Endothelial cell of umbilical vein (primary cell): ENCODE measurements at regions not wholly inside any gene's neighbourhood (a gene's known extent, or its start where the extent isn't known, plus 50 kb on each side); places are given as distances from the start of the nearest gene placed in this dataset.

Source experiments
- BruUV-seq: library from RNA; stranded (reverse); fragments of 400-500 nt; replicated peaks from 2 replicates; lab custom pipeline; 2021; lab: Mats Ljungman, UMichigan
- CTCF ChIA-PET: fragments of 300-600, 350-600 bp; sonication (Branson Sonifier 250); formaldehyde crosslinking; loops from one replicate; lab custom pipeline; 2021; ENCODE audit warnings: antibody characterized with exemption, inconsistent platforms; lab: Charles Lee
- POLR2A ChIA-PET: fragments of 300-600, 350-600 bp; sonication (Branson Sonifier 250); formaldehyde crosslinking; loops from one replicate; lab custom pipeline; 2021; ENCODE audit warnings: antibody characterized with exemption, inconsistent platforms; lab: Charles Lee
- DNase-seq: peaks from one replicate; pipeline ENCODE4 v3.0.0-alpha.2; 2011; ENCODE audit warnings: low read depth, low spot score
- FAIRE-seq: peaks from 2 replicates; lab custom pipeline; 2011; peaks lifted over from hg19 to GRCh38; lab: Jason Lieb, UNC
- H2AFZ ChIP-seq: 2 replicates; pipeline ENCODE4 v1.6.0; 2012; ENCODE audit warnings: low read depth, low read length, control low read depth, inconsistent platforms
- H3K27ac ChIP-seq: 2 replicates; pipeline ENCODE4 v1.5.1; 2011; ENCODE audit warnings: low read depth, mild to moderate bottlenecking, control low read depth, low read length, moderate library complexity; ENCODE audit not compliant: insufficient read depth
- H3K27me3 ChIP-seq, 2 experiments: 2 replicates each; pipeline versions ENCODE4 v1.6.0 to v1.6.1; 2011; ENCODE audit warnings: low read length in 2 of 2, mixed read lengths in 1 of 2; ENCODE audit not compliant: control insufficient read depth in 2 of 2, insufficient read depth in 2 of 2
- H3K36me3 ChIP-seq, 2 experiments: 2 replicates in 1 of 2; 3 replicates in 1 of 2; pipeline ENCODE4 v1.5.1; 2011; ENCODE audit warnings: low read length in 2 of 2, mild to moderate bottlenecking in 1 of 2, moderate library complexity in 1 of 2; ENCODE audit not compliant: control insufficient read depth in 2 of 2, insufficient read depth in 2 of 2; ENCODE audit errors: extremely low read depth in 1 of 2
- H3K4me1 ChIP-seq: 3 replicates; pipeline ENCODE4 v1.5.1; 2011; ENCODE audit warnings: mild to moderate bottlenecking, low read length; ENCODE audit not compliant: control insufficient read depth, insufficient read depth; ENCODE audit errors: extremely low read depth
- H3K4me2 ChIP-seq: 2 replicates; pipeline ENCODE4 v1.6.1; 2011; ENCODE audit warnings: low read length, control low read depth, mixed read lengths; ENCODE audit not compliant: insufficient read depth
- H3K4me3 ChIP-seq, 3 experiments: fragments of 200-600 bp in 1 of 3; sonication (generic), shearing (Covaris generic) in 1 of 3; replicated peaks in 1 of 3; 2 replicates each; pipeline ENCODE4 v1.5.1; 2011 to 2016; ENCODE audit warnings: control low read depth in 3 of 3, low read length in 3 of 3, mild to moderate bottlenecking in 2 of 3, inconsistent platforms in 1 of 3, low read depth in 1 of 3, moderate library complexity in 1 of 3; ENCODE audit not compliant: insufficient read depth in 1 of 3
- H3K79me2 ChIP-seq: 2 replicates; pipeline ENCODE4 v1.6.0; 2012; ENCODE audit warnings: low read length, inconsistent platforms; ENCODE audit not compliant: control insufficient read depth, insufficient read depth
- H3K9ac ChIP-seq: replicated peaks from 2 replicates; pipeline ENCODE3; 2011; ENCODE audit warnings: low read length, control low read depth; ENCODE audit not compliant: insufficient read depth; ENCODE audit errors: extremely low read depth
- H3K9me1 ChIP-seq: replicated peaks from 3 replicates; pipeline ENCODE4 v1.6.0; 2011; ENCODE audit warnings: mild to moderate bottlenecking, low read length; ENCODE audit not compliant: control insufficient read depth, insufficient read depth; ENCODE audit errors: extremely low read depth
- H3K9me3 ChIP-seq: replicated peaks from 2 replicates; pipeline ENCODE4 v1.5.1; 2012; ENCODE audit warnings: low read length, inconsistent platforms; ENCODE audit not compliant: control insufficient read depth, insufficient read depth
- H4K20me1 ChIP-seq: replicated peaks from 2 replicates; pipeline ENCODE3; 2011; ENCODE audit warnings: mild to moderate bottlenecking, low read length; ENCODE audit not compliant: control insufficient read depth, insufficient read depth; ENCODE audit errors: extremely low read depth
- CTCF ChIP-seq, 2 donors: IDR thresholded peaks; 1 replicate in 1 of 2; 2 replicates in 1 of 2; pipeline ENCODE4 v1.5.1; 2011; ENCODE audit warnings: low read length in 2 of 2, mild to moderate bottlenecking in 2 of 2, moderate library complexity in 2 of 2, control low read depth in 1 of 2, inconsistent platforms in 1 of 2, low read depth in 1 of 2; ENCODE audit not compliant: insufficient read depth in 1 of 2; ENCODE audit errors: extremely low read depth in 1 of 2
- EZH2 ChIP-seq: IDR thresholded peaks from 2 replicates; pipeline ENCODE4 v1.6.1; 2012; ENCODE audit warnings: borderline replicate concordance, low read depth, mild to moderate bottlenecking, moderate library complexity, low read length, inconsistent platforms; ENCODE audit not compliant: severe bottlenecking
- FOS ChIP-seq: IDR thresholded peaks from 2 replicates; pipeline ENCODE4 v1.6.1; 2011; ENCODE audit warnings: mild to moderate bottlenecking, low read length, moderate library complexity, borderline replicate concordance; ENCODE audit not compliant: insufficient read depth
- GATA2 ChIP-seq: IDR thresholded peaks from 2 replicates; pipeline ENCODE4 v1.7.0; 2011; ENCODE audit warnings: low read depth, mild to moderate bottlenecking, moderate library complexity, mixed read lengths, low read length; ENCODE audit not compliant: insufficient read length, insufficient read depth
- JUN ChIP-seq: IDR thresholded peaks from 2 replicates; pipeline ENCODE4 v1.6.1; 2011; ENCODE audit warnings: borderline replicate concordance, low read depth; ENCODE audit not compliant: insufficient read length, insufficient read depth
- MAX ChIP-seq: IDR thresholded peaks from 2 replicates; pipeline ENCODE4 v1.6.1; 2011; ENCODE audit not compliant: insufficient read depth, insufficient read length
- MYC ChIP-seq: IDR thresholded peaks from one replicate; pipeline ENCODE4 v1.6.1; 2011; ENCODE audit warnings: mild to moderate bottlenecking, low read depth, low read length
- POLR2A ChIP-seq: IDR thresholded peaks from 2 replicates; pipeline ENCODE4 v1.6.1; 2012; ENCODE audit warnings: low read depth, mild to moderate bottlenecking, control low read depth, low read length
- POLR2AphosphoS5 ChIP-seq: IDR thresholded peaks from 2 replicates; pipeline ENCODE4 v1.6.1; 2012; ENCODE audit warnings: low read depth, mild to moderate bottlenecking, control low read depth, low read length, moderate library complexity; ENCODE audit not compliant: insufficient read depth
- dilution Hi-C: fragments of 300-500 bp; cut with MboI; formaldehyde crosslinking; loops from one replicate; pipeline ENCODE4 v1.15.0; 2019; ENCODE audit warnings: low sequenced_read_pairs; ENCODE audit not compliant: extremely low pct_ligation_motif_present
- intact Hi-C: fragments of 100-400 bp; cut with micrococcal nuclease; formaldehyde crosslinking; loops from one replicate; pipeline ENCODE4 v1.10.0; 2022

GRCh38 chr3:146679995-146680394, 74.8 kb upstream of the PLSCR5 start:
- Histone ChIP-seq H3K9me3 (no peaks in the 10 kb centered on the region), H3K9ac (no peak overlapping the region), H3K4me1 (no peaks in the 10 kb centered on the region), H3K27me3 (no peaks in the 10 kb centered on the region), H3K79me2 (no peaks in the 10 kb centered on the region), H3K4me3 (no peak overlapping the region), H3K27ac (no peak overlapping the region), H3K9me1 (no peaks in the 10 kb centered on the region), H3K36me3 (no peaks in the 10 kb centered on the region), H2AFZ (no peak overlapping the region), H3K4me2 (no peak overlapping the region), H4K20me1 (no peaks in the 10 kb centered on the region)
- dilution Hi-C loops: no loop called here
- ChIA-PET POLR2A (no interaction called here), CTCF (interaction anchor here (1.0 kb wide), 1 partner anchor 10 kb away, joined by 3 read pairs; no protein-coding TSS in a partner anchor)
- intact Hi-C loops: no loop called here
- no TSS peak for BruUV-seq
- FAIRE-seq (no peak), DNase-seq (no peak)
- TF ChIP-seq POLR2AphosphoS5: no peak
- no peak for TF ChIP-seq MAX
- no peak for TF ChIP-seq EZH2
- no peak for TF ChIP-seq MYC
- no peak for TF ChIP-seq GATA2
- TF ChIP-seq CTCF (IDR thresholded peaks at IDR 0.05; ENCODE audit: extremely low read depth in 1 of 2, insufficient read depth in 1 of 2, low read depth in 1 of 2, low read length in 2 of 2): no peak
- TF ChIP-seq POLR2A: no peak
- TF ChIP-seq JUN: no peak
- no peak for TF ChIP-seq FOS
